ENCODE measurements at regions not wholly inside any gene's neighbourhood (a gene's known extent, or its start where the extent isn't known, plus 50 kb on each side); places are given as distances from the start of the nearest gene placed in this dataset.

GRCh38 chr10:116792817-116793216 lies 50.5 kb upstream of the HSPA12A start:
- no peak overlapping the region for H3K4me3 ChIP-seq (ENCODE audit: low read depth, low read length)
- TF ChIP-seq, protein P1, sequence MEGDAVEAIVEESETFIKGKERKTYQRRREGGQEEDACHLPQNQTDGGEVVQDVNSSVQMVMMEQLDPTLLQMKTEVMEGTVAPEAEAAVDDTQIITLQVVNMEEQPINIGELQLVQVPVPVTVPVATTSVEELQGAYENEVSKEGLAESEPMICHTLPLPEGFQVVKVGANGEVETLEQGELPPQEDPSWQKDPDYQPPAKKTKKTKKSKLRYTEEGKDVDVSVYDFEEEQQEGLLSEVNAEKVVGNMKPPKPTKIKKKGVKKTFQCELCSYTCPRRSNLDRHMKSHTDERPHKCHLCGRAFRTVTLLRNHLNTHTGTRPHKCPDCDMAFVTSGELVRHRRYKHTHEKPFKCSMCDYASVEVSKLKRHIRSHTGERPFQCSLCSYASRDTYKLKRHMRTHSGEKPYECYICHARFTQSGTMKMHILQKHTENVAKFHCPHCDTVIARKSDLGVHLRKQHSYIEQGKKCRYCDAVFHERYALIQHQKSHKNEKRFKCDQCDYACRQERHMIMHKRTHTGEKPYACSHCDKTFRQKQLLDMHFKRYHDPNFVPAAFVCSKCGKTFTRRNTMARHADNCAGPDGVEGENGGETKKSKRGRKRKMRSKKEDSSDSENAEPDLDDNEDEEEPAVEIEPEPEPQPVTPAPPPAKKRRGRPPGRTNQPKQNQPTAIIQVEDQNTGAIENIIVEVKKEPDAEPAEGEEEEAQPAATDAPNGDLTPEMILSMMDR (IDR thresholded peaks at IDR 0.05; ENCODE audit: borderline replicate concordance, insufficient read depth, low read depth, low read length): no peak

DNA sequence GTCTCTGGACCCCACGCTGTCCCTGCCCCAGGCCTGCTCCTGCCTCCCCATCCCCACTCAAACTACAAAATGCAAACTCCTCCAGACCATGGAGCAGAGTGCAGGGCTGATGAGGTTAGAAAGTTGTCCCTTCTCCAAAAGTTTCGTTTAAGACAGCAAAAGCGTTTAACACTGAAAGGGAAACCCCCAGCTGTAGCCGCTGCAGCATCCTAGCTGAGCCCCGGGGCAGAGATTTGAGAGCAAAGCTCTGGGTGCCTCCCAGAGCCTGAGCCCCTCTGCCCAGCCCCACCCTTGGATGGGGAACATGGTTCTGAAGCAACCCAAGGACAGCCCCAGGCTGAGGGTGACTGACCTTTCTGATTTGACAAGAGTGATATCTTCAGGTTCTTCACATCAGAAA lies 52.8 kb upstream of the ENO4 start:
- no peak overlapping the region for H3K4me3 ChIP-seq (ENCODE audit: low read depth, low read length)
- TF ChIP-seq, protein P1 (IDR thresholded peaks at IDR 0.05; ENCODE audit: borderline replicate concordance, insufficient read depth, low read depth, low read length): no peak

GRCh38 chr10:116796910-116797513 lies 52.3 kb upstream of the ENO4 start:
- TF ChIP-seq, protein P1 (IDR thresholded peaks at IDR 0.05; ENCODE audit: borderline replicate concordance, insufficient read depth, low read depth, low read length): peak; percentile 87
- no peak overlapping the region for H3K4me3 ChIP-seq (ENCODE audit: low read depth, low read length)

DNA sequence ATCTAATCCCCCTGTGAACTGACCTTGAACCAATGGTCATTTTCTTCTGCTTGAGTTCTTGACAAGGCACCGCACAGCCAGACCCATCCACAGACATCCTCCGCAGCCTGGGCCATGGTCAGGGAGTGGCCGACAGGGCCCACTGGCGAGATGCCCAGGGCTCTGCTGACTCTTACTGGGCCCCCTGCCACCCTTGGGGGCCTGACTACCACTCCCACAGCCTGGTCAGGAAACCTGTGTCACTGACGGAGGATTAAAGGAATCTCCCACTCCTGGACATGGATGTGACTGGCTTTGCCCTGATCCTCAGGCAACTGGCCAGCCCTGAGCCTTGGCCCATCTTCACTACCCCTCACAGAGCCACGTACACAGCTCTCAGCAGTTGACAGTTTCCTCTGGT lies 50.4 kb upstream of the ENO4 start:
- TF ChIP-seq, protein P1 (IDR thresholded peaks at IDR 0.05; ENCODE audit: borderline replicate concordance, insufficient read depth, low read depth, low read length): no peak
- no peak overlapping the region for H3K4me3 ChIP-seq (ENCODE audit: low read depth, low read length)

Data from GM12875 (cell line).